Endodermal cell (in vitro differentiated cells): ENCODE measurements at regions not wholly inside any gene's neighbourhood (a gene's known extent, or its start where the extent isn't known, plus 50 kb on each side); places are given as distances from the start of the nearest gene placed in this dataset.

Experiments used
- DNase-seq: peaks from one replicate; pipeline ENCODE4 v3.0.0-alpha.2; 2017
- H3K27ac ChIP-seq: 2 replicates; pipeline ENCODE4 v1.5.1; 2013; ENCODE audit warnings: mild to moderate bottlenecking, low read depth, low read length, moderate library complexity
- H3K27me3 ChIP-seq: 2 replicates; pipeline ENCODE4 v1.6.1; 2013; ENCODE audit warnings: mild to moderate bottlenecking, low read length, moderate library complexity; ENCODE audit not compliant: insufficient read depth, control insufficient read depth, poor library complexity, severe bottlenecking
- H3K36me3 ChIP-seq: 2 replicates; pipeline ENCODE4 v1.7.0; 2013; ENCODE audit warnings: mild to moderate bottlenecking, low read length, moderate library complexity; ENCODE audit not compliant: control insufficient read depth, insufficient read depth
- H3K4me1 ChIP-seq: one replicate; pipeline ENCODE4 v1.7.0; 2013; ENCODE audit warnings: low read length; ENCODE audit not compliant: control insufficient read depth, insufficient read depth
- H3K4me3 ChIP-seq: 2 replicates; pipeline ENCODE4 v1.5.1; 2013; ENCODE audit warnings: mild to moderate bottlenecking, low read length, moderate library complexity
- H3K9ac ChIP-seq: 2 replicates; pipeline ENCODE4 v1.6.1; 2013; ENCODE audit warnings: mild to moderate bottlenecking, low read length, moderate library complexity; ENCODE audit not compliant: poor library complexity, severe bottlenecking; ENCODE audit errors: extremely low read depth
- H3K9me3 ChIP-seq: 2 replicates; pipeline ENCODE4 v1.6.1; 2013; ENCODE audit warnings: mild to moderate bottlenecking, low read length, moderate library complexity; ENCODE audit not compliant: control insufficient read depth
- H3K27ac Mint-ChIP-seq: 2 replicates; pipeline ENCODE4 v1.8.0; 2020; ENCODE audit warnings: mixed read lengths
- H3K27me3 Mint-ChIP-seq: 2 replicates; pipeline ENCODE4 v1.8.0; 2021; ENCODE audit warnings: mild to moderate bottlenecking, mixed read lengths; ENCODE audit not compliant: insufficient read depth
- H3K36me3 Mint-ChIP-seq: 2 replicates; pipeline ENCODE4 v1.8.0; 2020; ENCODE audit warnings: low read depth, mixed read lengths
- H3K4me1 Mint-ChIP-seq: 2 replicates; pipeline ENCODE4 v1.8.0; 2020; ENCODE audit warnings: mixed read lengths
- H3K4me3 Mint-ChIP-seq: 2 replicates; pipeline ENCODE4 v1.8.0; 2020; ENCODE audit warnings: mild to moderate bottlenecking, moderate library complexity, mixed read lengths
- H3K9me3 Mint-ChIP-seq: 2 replicates; pipeline ENCODE4 v1.8.0; 2020; ENCODE audit warnings: mild to moderate bottlenecking, mixed read lengths
- WGBS, 2 experiments: methylation state at CpG; one replicate each; pipeline versions ENCODE4 v1.1.5 to v1.1.7; 2013; ENCODE audit warnings: missing lambda C conversion rate in 2 of 2, mixed read lengths in 1 of 2; ENCODE audit not compliant: insufficient coverage in 1 of 2, insufficient read length in 1 of 2; 5-methylcytosine and 5-hydroxymethylcytosine counted together
- TF ChIP-seq, protein P1 (sequence below): fragments of 200-600 bp; sonication (generic); conservative IDR thresholded peaks from 2 replicates; pipeline ENCODE4 v1.5.0; 2021; ENCODE audit warnings: antibody characterized with exemption, mild to moderate bottlenecking

DNA sequence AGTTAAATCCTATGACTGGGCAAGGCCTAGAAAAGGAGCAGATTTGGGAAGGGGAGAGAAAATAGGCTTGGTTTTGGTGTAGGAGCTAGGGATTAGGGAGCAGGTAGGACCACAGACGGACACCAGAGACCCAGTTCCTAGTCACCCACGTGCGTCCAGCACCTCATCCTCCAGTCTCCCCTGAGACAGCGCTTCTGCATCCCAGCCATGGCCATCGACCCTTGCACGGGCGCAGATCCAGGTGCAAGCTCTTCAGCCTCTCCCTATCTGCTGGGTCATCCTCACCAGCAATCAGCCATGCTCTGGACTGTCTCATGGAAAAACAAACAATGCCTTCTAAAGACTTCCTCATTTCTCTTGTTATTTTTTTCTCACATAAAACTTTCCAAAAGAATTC is 246.8 kb upstream of the RAB6C start:
- Histone ChIP-seq H3K27me3 (no peaks in the 10 kb centered on the region), H3K9me3 (no peaks in the 10 kb centered on the region), H3K36me3 (no peaks in the 10 kb centered on the region), H3K27ac (no peak overlapping the region), H3K9ac (no peak overlapping the region), H3K4me1 (no peaks in the 10 kb centered on the region), H3K4me3 (no peak overlapping the region)
- Mint-ChIP-seq H3K9me3 (no peaks in the 10 kb centered on the region), H3K4me1 (no peaks in the 10 kb centered on the region), H3K27ac (no peak overlapping the region), H3K4me3 (no peak overlapping the region), H3K27me3 (no peaks in the 10 kb centered on the region), H3K36me3 (no peaks in the 10 kb centered on the region)
- TF ChIP-seq, protein P1, sequence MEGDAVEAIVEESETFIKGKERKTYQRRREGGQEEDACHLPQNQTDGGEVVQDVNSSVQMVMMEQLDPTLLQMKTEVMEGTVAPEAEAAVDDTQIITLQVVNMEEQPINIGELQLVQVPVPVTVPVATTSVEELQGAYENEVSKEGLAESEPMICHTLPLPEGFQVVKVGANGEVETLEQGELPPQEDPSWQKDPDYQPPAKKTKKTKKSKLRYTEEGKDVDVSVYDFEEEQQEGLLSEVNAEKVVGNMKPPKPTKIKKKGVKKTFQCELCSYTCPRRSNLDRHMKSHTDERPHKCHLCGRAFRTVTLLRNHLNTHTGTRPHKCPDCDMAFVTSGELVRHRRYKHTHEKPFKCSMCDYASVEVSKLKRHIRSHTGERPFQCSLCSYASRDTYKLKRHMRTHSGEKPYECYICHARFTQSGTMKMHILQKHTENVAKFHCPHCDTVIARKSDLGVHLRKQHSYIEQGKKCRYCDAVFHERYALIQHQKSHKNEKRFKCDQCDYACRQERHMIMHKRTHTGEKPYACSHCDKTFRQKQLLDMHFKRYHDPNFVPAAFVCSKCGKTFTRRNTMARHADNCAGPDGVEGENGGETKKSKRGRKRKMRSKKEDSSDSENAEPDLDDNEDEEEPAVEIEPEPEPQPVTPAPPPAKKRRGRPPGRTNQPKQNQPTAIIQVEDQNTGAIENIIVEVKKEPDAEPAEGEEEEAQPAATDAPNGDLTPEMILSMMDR = no peak
- 92 to 97% methylated on average over 6 to 7 of the region's 7 CpGs for WGBS, 2 experiments
- DNase-seq = peak; percentile 31

DNA sequence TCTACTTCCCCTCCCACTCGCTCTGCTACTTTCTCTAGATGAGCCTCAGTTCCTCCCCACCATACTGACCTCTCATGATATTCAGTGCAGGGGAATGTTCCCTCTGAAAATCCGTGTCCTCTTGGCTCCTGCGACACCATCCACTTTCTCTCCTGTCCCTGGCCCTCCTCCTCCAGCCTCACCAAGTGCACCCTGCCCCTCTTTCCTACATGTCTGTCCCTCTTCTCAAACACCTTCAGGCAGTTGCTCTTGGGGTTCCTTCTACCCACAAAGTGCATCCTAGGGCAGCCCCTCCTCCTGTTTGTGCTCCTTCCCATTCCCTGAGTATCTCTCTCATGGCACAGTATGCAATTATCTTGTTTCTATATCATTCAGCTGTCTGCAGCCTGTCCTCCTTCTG is 246.4 kb upstream of the RAB6C start:
- Histone ChIP-seq H3K4me1 (no peaks in the 10 kb centered on the region), H3K27ac (no peak overlapping the region), H3K36me3 (no peaks in the 10 kb centered on the region), H3K4me3 (no peak overlapping the region), H3K9me3 (no peaks in the 10 kb centered on the region), H3K9ac (no peak overlapping the region), H3K27me3 (no peaks in the 10 kb centered on the region)
- H3K36me3 Mint-ChIP-seq = no peaks in the 10 kb centered on the region
- H3K4me1 Mint-ChIP-seq = no peaks in the 10 kb centered on the region
- H3K4me3 Mint-ChIP-seq = no peak overlapping the region
- no peaks in the 10 kb centered on the region for H3K27me3 Mint-ChIP-seq
- no peak overlapping the region for H3K27ac Mint-ChIP-seq
- DNase-seq = peak; percentile 20
- no peaks in the 10 kb centered on the region for H3K9me3 Mint-ChIP-seq
- TF ChIP-seq, protein P1 = no peak
- WGBS, 2 experiments = 79 to 91% methylated on average over 3 of the region's 3 CpGs

DNA sequence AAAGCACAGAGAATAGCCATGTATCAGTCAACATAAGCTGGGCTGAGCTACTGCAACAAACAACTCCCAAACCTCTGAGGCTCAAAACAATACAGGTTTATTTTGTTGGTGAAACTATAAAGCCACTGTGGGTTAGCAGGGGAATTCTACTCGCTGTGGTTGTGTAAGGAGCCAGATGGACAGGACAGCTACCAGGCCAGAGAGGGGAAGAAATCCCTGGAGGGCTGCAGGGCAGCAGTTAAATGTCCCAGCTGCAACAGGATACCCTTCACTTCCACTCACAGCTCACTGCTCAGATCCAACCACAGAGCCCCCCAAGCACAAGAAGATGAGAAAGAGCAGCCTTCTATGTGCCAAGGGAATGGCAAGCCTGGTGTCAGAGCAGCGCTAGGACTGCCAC is 245.9 kb upstream of the RAB6C start:
- no peak for DNase-seq
- peaks cover under 1% of the 10 kb centered on the region for H3K27me3 Mint-ChIP-seq
- WGBS, 2 experiments = 92 to 100% methylated on average over 1 to 2 of the region's 2 CpGs
- no peaks in the 10 kb centered on the region for H3K9me3 Mint-ChIP-seq
- no peak overlapping the region for H3K4me3 Mint-ChIP-seq
- Histone ChIP-seq H3K4me1 (no peaks in the 10 kb centered on the region), H3K27ac (no peak overlapping the region), H3K9me3 (no peaks in the 10 kb centered on the region), H3K36me3 (no peaks in the 10 kb centered on the region), H3K27me3 (no peaks in the 10 kb centered on the region), H3K9ac (no peak overlapping the region), H3K4me3 (no peak overlapping the region)
- TF ChIP-seq, protein P1 = no peak
- no peak overlapping the region for H3K27ac Mint-ChIP-seq
- H3K4me1 Mint-ChIP-seq = no peaks in the 10 kb centered on the region
- H3K36me3 Mint-ChIP-seq = no peaks in the 10 kb centered on the region
